Activated naive CD4-positive, alpha-beta T cell treated with anti-CD3 and anti-CD28 coated beads for 36 hours (primary cell): ENCODE measurements at regions not wholly inside any gene's neighbourhood (a gene's known extent, or its start where the extent isn't known, plus 50 kb on each side); places are given as distances from the start of the nearest gene placed in this dataset.
"Not testable (repeated sequence)": the region's sequence is repeated elsewhere in the genome, so short reads cannot be mapped to it uniquely, and the experiment has no call there.

ENCODE experiments used
- CTCF ChIA-PET: fragments of 350-600 bp; sonication (Branson Sonifier 250); formaldehyde crosslinking; loops from one replicate; lab custom pipeline; 2021; ENCODE audit warnings: antibody characterized with exemption; lab: Charles Lee
- DNase-seq: peaks from one replicate; pipeline ENCODE4 v3.0.0-alpha.2; 2020
- H3K27ac Mint-ChIP-seq: one replicate; pipeline ENCODE4 v1.8.0; 2021; ENCODE audit warnings: mild to moderate bottlenecking, mixed read lengths
- H3K27me3 Mint-ChIP-seq: one replicate; pipeline ENCODE4 v1.8.0; 2021; ENCODE audit warnings: low read depth, mixed read lengths
- H3K36me3 Mint-ChIP-seq: one replicate; pipeline ENCODE4 v1.8.0; 2021; ENCODE audit warnings: low read depth, mixed read lengths
- H3K4me1 Mint-ChIP-seq: one replicate; pipeline ENCODE4 v1.8.0; 2021; ENCODE audit warnings: low read depth, mixed read lengths
- H3K4me3 Mint-ChIP-seq: one replicate; pipeline ENCODE4 v1.8.0; 2021; ENCODE audit warnings: mild to moderate bottlenecking, moderate library complexity, mixed read lengths
- H3K9me3 Mint-ChIP-seq: one replicate; pipeline ENCODE4 v1.8.0; 2021; ENCODE audit warnings: mixed read lengths
- intact Hi-C: fragments of 100-400 bp; cut with micrococcal nuclease; formaldehyde crosslinking; loops from one replicate; pipeline ENCODE4 v1.15.1; 2023

DNA sequence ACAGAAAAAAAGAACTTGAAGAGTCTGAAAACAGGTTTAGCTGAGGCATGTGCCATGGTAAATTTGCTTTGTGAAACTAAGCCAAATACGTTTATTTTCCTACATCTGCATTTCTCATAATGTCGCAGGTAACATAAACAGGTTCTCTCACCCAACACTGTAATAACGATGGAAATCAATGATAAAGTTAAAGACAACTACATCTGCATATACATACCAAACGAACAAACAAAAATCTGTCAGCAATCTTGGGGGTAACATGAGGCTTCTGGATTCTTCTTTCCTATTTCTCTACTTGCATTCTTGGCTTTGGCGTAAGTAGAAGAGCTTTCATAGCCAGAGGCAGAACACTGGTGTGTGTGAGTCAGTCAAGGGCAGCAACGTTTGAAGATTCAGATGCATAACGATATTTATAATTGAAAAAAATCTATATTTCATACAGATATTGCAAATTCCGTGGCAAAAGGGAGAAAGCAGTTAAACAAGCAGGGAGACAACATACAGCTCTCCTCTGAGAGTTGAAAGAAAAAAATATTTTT lies 195.1 kb downstream of the EDN1 start:
- CTCF ChIA-PET, result no interaction called here
- H3K4me1 Mint-ChIP-seq, result peaks cover 16% of the 10 kb centered on the region

DNA sequence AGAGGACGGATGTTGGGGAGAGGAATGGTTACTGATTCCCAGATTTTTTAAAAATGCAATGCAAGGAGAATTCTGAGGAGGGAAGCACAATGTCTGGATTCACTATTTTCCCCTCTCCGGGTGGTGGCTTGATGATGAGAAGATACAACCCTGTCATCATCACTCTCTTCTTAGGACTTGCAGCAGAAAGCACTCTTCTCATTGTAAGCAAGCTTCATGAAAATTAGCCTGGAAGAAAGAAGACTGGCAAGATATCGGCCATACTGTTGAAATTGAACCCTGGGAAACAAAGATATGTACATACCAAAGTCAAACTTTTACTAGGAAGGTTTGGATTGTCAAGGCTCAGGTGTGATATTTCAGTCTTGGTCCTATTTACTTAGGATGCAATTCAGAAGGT lies 195.7 kb downstream of the EDN1 start:
- CTCF ChIA-PET, result no interaction called here
- H3K9me3 Mint-ChIP-seq, result no peaks in the 10 kb centered on the region
- no peak overlapping the region for H3K27ac Mint-ChIP-seq
- intact Hi-C loops, result loop anchor here (10.0 kb wide), 1 partner anchor 119 kb away; no protein-coding TSS in a partner anchor
- no peak for DNase-seq
- peaks cover 15% of the 10 kb centered on the region for H3K4me1 Mint-ChIP-seq
- H3K36me3 Mint-ChIP-seq, result no peaks in the 10 kb centered on the region
- peaks cover 1% of the 10 kb centered on the region for H3K27me3 Mint-ChIP-seq
- no peak overlapping the region for H3K4me3 Mint-ChIP-seq

More for the DNA sequence above, 195.1 kb downstream of the EDN1 start:
- Mint-ChIP-seq H3K9me3 (no peaks in the 10 kb centered on the region), H3K27me3 (peaks cover 1% of the 10 kb centered on the region), H3K36me3 (no peaks in the 10 kb centered on the region), H3K27ac (no peak overlapping the region), H3K4me3 (no peak overlapping the region)
- DNase-seq, result no peak
- intact Hi-C loops, result loop anchor here (10.0 kb wide), 1 partner anchor 120 kb away; no protein-coding TSS in a partner anchor

DNA sequence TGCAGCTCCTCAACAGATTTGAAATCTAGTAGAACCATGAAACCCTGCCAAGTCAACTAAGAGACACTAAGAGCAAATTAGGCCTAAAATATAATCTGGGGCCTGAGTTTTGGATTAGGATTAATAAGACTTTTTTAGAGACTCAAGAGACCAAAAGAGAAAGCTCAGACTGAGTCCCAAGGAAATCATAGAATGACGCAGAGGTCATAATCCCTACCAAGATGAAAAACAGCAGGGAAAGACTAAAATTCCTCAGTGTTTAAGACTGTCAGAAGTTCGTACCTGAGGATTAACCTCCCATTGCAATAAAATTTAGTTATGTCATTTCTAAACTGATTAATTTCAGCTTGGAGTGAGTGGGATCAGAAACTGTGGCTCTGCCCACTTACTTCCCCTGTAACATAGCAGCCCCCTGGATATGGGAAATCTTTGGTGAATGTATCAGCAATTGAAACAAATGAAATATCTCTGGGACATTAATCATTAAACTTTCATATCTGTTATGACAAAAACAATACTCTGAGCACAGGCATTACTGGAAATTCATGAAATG lies 200.3 kb downstream of the EDN1 start:
- intact Hi-C loops, result no loop called here
- peaks cover 6% of the 10 kb centered on the region for H3K27me3 Mint-ChIP-seq
- no peak for DNase-seq
- no peaks in the 10 kb centered on the region for H3K9me3 Mint-ChIP-seq
- H3K36me3 Mint-ChIP-seq, result no peaks in the 10 kb centered on the region
- H3K27ac Mint-ChIP-seq, result peak overlapping the region; percentile 33
- H3K4me1 Mint-ChIP-seq, result peaks cover 12% of the 10 kb centered on the region
- CTCF ChIA-PET, result interaction anchor here (1.0 to 1.5 kb wide), 2 partner anchors 13 to 204 kb away, joined by 3 read pairs; no protein-coding TSS in a partner anchor
- no peak overlapping the region for H3K4me3 Mint-ChIP-seq

DNA sequence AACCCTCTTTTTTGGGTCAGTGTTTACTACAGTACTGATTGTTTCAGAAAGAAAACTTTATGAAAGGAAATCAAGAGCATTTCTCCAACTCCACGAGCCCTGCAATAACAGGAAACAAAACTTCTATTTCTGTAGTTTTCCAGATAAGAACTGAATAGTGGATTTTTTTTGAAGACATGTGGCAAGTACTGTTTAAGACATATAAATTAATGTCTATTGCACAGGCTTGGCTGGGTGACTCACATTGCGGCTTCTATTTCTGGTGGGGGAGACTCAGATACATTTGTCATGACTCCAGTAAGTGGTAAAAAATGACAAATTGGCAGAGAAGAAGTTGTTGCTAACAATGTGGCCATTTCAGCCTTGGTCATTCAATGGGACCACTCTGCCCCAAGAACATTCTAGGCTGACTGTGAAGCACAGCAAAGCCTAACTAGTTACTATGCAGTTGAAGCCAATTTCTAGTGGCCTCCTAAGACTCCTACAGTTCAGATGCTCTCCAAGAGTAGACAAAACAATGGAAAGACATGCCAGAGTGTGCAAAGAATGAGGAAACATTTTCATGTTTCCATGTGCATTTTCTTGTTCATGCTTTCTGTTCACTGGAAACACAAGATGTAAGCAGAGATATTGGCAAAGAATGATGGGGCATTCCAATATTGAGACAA lies 200.9 kb downstream of the EDN1 start:
- peak overlapping the region; percentile 54 for H3K27ac Mint-ChIP-seq
- no peaks in the 10 kb centered on the region for H3K9me3 Mint-ChIP-seq

DNA sequence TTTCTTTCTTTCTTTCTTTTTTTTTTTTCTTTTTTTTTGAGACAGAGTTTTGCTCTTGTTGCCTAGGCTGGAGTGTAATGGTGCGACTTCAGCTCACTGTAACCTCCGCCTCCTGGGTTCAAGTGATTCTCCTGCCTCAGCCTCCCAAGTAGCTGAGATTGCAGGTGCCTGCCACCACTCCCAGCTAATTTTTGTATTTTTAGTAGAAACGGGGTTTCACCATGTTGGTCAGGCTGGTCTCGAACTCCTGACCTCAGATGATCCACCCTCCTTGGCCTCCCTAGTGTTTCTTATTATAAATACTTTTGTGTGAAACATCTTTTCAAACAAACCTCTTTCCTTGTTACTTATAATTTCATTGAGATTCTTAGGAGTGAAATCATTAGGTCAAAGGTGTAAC lies 202.8 kb downstream of the EDN1 start:
- H3K27ac Mint-ChIP-seq, H3K9me3 Mint-ChIP-seq, DNase-seq, H3K4me3 Mint-ChIP-seq, intact Hi-C loops, H3K36me3 Mint-ChIP-seq: not testable (repeated sequence)
- CTCF ChIA-PET, result interaction anchor here (1.6 kb wide), 1 partner anchor 12 kb away, joined by 5 read pairs; no protein-coding TSS in a partner anchor
- peaks cover 17% of the 10 kb centered on the region for H3K27me3 Mint-ChIP-seq
- peaks cover 12% of the 10 kb centered on the region for H3K4me1 Mint-ChIP-seq

More for the DNA sequence above, 200.9 kb downstream of the EDN1 start:
- CTCF ChIA-PET, result interaction anchor here (1.5 kb wide), 1 partner anchor 13 kb away, joined by 3 read pairs; no protein-coding TSS in a partner anchor
- Mint-ChIP-seq H3K36me3 (no peaks in the 10 kb centered on the region), H3K4me3 (no peak overlapping the region), H3K27me3 (peaks cover 9% of the 10 kb centered on the region), H3K4me1 (peaks cover 12% of the 10 kb centered on the region)
- DNase-seq, result peak; percentile 39
- intact Hi-C loops, result loop anchor here (1.0 kb wide), 1 partner anchor 8 kb away; no protein-coding TSS in a partner anchor

DNA sequence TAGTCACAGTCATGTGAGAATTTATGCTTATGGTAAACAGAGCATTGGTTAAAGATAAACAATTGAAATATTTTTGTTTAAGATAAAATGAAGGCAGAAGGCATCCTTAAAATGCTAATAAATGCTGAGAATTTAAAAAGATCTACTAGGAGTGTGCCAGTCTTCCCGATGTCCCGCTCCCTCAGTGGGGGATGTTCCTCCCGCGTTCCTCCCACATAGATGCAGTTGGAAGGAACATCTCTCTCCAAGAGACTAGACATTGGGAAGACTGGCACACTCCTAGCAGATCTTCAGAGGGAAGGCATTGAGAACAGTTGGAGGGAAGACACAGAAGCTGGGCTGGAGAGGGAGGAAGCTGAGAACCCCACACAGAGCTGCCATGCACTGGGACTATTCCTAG lies 203.3 kb downstream of the EDN1 start:
- Mint-ChIP-seq H3K27me3 (peaks cover 17% of the 10 kb centered on the region), H3K36me3 (no peaks in the 10 kb centered on the region), H3K4me3 (no peak overlapping the region), H3K27ac (no peak overlapping the region), H3K9me3 (no peaks in the 10 kb centered on the region), H3K4me1 (peaks cover 12% of the 10 kb centered on the region)
- intact Hi-C loops, result no loop called here
- no peak for DNase-seq
- CTCF ChIA-PET, result interaction anchor here (1.6 kb wide), 1 partner anchor 11 kb away, joined by 5 read pairs; no protein-coding TSS in a partner anchor

DNA sequence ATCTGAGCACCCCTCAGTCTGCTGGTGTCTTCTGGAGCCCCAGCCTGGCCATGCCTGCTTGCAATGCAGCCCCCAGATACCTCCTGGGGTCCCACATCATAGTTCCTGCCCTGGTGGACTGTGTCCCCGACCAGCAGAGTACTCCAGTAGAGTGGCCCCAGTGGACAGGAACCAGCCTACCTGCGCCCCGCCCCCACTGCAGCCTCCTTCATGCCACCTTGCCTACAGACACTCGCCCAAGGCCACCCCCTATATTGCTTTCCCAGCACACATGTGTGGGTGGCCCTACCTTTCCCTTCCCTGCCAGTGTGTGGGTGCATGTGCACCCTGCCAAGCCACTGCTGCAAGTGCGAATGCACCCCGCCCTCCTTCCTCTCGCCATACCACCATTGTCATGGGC lies 204.0 kb downstream of the EDN1 start:
- CTCF ChIA-PET, result interaction anchor here (1.6 kb wide), 1 partner anchor 10 kb away, joined by 5 read pairs; no protein-coding TSS in a partner anchor
- H3K4me1 Mint-ChIP-seq, result peaks cover 12% of the 10 kb centered on the region

DNA sequence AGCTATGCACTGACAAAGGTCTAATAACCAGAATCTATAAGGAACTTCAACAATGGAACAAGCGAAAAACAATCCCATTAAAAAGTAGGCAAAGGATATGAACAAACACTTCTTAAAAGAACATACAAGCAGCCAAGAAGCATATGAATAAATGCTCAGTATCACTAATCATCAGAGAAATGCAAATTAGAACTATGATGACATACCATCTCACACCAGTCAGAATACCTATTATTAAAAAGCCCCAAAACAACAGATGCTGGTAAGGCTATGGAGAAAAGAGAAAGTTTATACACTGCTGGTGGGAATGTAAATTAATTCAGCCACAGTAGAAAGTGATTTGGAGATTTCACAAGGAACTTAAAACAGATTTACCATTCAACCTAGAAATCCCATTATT lies 211.8 kb downstream of the EDN1 start:
- peaks cover 3% of the 10 kb centered on the region for H3K9me3 Mint-ChIP-seq
- peaks cover 3% of the 10 kb centered on the region for H3K4me1 Mint-ChIP-seq
- no peak overlapping the region for H3K4me3 Mint-ChIP-seq
- H3K36me3 Mint-ChIP-seq, result no peaks in the 10 kb centered on the region
- CTCF ChIA-PET, result interaction anchor here (0.7 kb wide), 1 partner anchor 170 kb away, joined by 4 read pairs; no protein-coding TSS in a partner anchor
- intact Hi-C loops, result loop anchor here (5.0 kb wide), 2 partner anchors 105 to 845 kb away; no protein-coding TSS in a partner anchor
- no peak overlapping the region for H3K27ac Mint-ChIP-seq
- H3K27me3 Mint-ChIP-seq, result peaks cover 8% of the 10 kb centered on the region
- no peak for DNase-seq

More for the DNA sequence above, 204.0 kb downstream of the EDN1 start:
- intact Hi-C loops, result no loop called here
- no peaks in the 10 kb centered on the region for H3K36me3 Mint-ChIP-seq
- DNase-seq, result no peak
- H3K9me3 Mint-ChIP-seq, result no peaks in the 10 kb centered on the region
- no peak overlapping the region for H3K27ac Mint-ChIP-seq
- peaks cover 22% of the 10 kb centered on the region for H3K27me3 Mint-ChIP-seq
- H3K4me3 Mint-ChIP-seq, result no peak overlapping the region

DNA sequence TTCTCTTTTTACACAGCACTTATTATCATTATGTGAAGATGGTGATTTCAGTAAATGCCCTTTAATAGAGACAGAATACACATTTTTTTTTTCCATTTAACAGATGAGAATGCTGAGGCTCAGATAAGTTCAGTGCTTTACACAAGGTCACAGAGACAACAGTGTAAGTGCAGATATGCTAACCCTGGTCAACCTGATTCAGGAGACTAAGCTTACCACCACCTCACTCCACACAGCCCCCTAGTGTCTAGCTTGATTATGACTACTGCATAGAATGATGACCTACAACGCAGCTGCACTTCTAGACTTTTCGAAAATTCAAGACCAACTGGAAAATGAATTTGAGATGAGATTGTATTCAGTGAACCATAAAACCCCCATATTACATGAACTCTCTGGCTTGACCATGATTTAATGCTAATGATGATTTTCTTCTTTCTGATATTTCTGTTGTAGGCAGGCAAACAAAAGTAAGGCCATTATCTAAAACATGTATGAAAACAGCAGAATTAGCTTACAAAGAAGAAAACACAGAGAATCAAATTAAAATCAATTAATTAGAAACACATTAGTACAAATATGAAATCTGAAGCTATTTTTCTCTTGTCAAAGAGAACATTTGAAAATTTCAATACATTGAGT lies 212.1 kb upstream of the PHACTR1 start:
- Mint-ChIP-seq H3K27ac (no peak overlapping the region), H3K36me3 (no peaks in the 10 kb centered on the region), H3K4me1 (peaks cover 3% of the 10 kb centered on the region), H3K9me3 (peaks cover under 1% of the 10 kb centered on the region), H3K4me3 (no peak overlapping the region), H3K27me3 (peaks cover 3% of the 10 kb centered on the region)
- peak; percentile 22 for DNase-seq
- intact Hi-C loops, result loop anchor here (2.0 to 5.0 kb wide), 3 partner anchors 103 to 847 kb away; partner anchors contain the start of gene EDN1
- CTCF ChIA-PET, result interaction anchor here (0.6 to 1.4 kb wide), 6 partner anchors 11 to 505 kb away, joined by 3 to 5 read pairs (median 4); no protein-coding TSS in a partner anchor

DNA sequence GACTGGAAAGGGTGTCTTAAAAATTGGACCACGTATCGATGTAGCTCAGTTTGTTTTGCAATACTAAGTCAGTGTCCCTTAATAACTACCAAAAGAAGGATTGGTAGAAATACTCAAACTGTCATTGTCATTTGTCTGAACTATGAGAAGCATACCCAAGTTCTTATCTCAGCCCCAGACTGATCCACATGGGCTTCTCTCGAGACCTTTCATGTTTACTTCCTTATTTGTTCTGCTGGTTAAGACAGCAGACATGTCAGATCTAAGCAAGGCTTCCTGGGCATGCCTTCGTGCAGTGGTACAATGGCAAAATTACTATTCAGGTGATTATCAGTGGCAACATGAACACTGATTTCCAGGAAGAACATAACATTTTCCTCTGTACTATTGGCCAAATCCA lies 211.1 kb upstream of the PHACTR1 start:
- CTCF ChIA-PET, result interaction anchor here (1.4 kb wide), 1 partner anchor 12 kb away, joined by 5 read pairs; no protein-coding TSS in a partner anchor
- Mint-ChIP-seq H3K9me3 (no peaks in the 10 kb centered on the region), H3K27me3 (peaks cover 3% of the 10 kb centered on the region), H3K4me1 (peaks cover 3% of the 10 kb centered on the region), H3K4me3 (no peak overlapping the region), H3K36me3 (no peaks in the 10 kb centered on the region), H3K27ac (no peak overlapping the region)
- intact Hi-C loops, result loop anchor here (2.0 kb wide), 1 partner anchor 215 kb away; the partner anchor contains the start of gene EDN1
- no peak for DNase-seq

DNA sequence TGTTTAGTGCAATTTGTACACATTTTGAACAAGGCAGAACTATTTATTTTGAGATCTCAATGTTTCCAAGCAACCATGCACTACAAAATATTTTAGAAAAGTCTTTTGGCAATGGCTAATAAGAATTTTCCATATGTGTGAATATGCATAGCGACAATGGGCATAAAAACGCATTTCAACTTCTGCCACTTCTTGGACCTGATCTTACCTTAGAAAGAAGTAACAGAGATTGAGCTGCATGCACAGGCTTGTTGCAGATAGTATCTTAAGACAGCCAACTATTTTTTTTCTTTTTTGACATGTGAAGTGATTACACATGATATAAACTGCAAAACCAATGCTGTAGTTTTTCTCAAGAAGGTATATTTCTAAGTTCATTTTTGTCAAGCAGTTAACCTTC lies 210.4 kb upstream of the PHACTR1 start:
- intact Hi-C loops, result no loop called here
- Mint-ChIP-seq H3K27me3 (peaks cover 3% of the 10 kb centered on the region), H3K27ac (no peak overlapping the region), H3K9me3 (no peaks in the 10 kb centered on the region), H3K4me1 (peaks cover 3% of the 10 kb centered on the region), H3K4me3 (no peak overlapping the region), H3K36me3 (no peaks in the 10 kb centered on the region)
- CTCF ChIA-PET, result no interaction called here
- no peak for DNase-seq

DNA sequence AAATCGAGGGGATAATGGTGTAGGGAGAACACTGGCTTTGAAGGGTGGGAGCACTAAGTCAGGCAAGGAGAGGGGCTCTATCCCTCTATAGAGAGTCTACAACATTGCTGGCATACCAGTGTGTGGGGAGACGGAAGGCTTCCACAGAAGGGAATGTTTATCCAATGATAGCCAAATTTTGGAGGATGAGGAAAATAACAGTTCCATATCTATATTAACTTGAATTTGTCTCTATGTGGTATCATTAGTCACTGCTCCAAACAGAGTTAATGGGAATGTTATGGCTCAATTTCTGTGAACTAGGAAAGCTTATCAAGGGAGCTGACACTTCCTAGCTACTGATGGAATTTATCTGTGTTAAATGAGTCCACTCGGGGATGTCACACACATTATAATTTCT lies 208.9 kb upstream of the PHACTR1 start:
- no peak for DNase-seq
- intact Hi-C loops, result no loop called here
- Mint-ChIP-seq H3K9me3 (no peaks in the 10 kb centered on the region), H3K27me3 (peaks cover 3% of the 10 kb centered on the region), H3K27ac (no peak overlapping the region), H3K4me3 (no peak overlapping the region), H3K4me1 (no peaks in the 10 kb centered on the region), H3K36me3 (no peaks in the 10 kb centered on the region)
- CTCF ChIA-PET, result no interaction called here
